Thoracic aorta (tissue), 2 donors: ENCODE measurements at regions not wholly inside any gene's neighbourhood (a gene's known extent, or its start where the extent isn't known, plus 50 kb on each side); places are given as distances from the start of the nearest gene placed in this dataset.
"Not testable (repeated sequence)": the region's sequence is repeated elsewhere in the genome, so short reads cannot be mapped to it uniquely, and the experiment has no call there.

ENCODE experiments used
- ATAC-seq: fragments of 150-250 bp; one replicate; pipeline ENCODE4 v1.8.0; 2017; ENCODE audit warnings: low read depth; ENCODE audit not compliant: insufficient number of reproducible peaks, low FRiP score
- DNase-seq: peaks from one replicate; pipeline ENCODE4 v3.0.0-alpha.2; 2020; ENCODE audit warnings: low spot score
- H3K27ac ChIP-seq, 2 donors: fragments of 200-600 bp; sonication (generic); 1 replicate in 1 of 2; 2 replicates in 1 of 2; pipeline ENCODE4 v1.5.1; 2016; ENCODE audit warnings: mild to moderate bottlenecking in 2 of 2, moderate library complexity in 2 of 2
- H3K27me3 ChIP-seq: fragments of 200-600 bp; sonication (generic); replicated peaks from 2 replicates; pipeline ENCODE4 v1.6.0; 2016; ENCODE audit warnings: mild to moderate bottlenecking; ENCODE audit not compliant: insufficient read depth
- H3K36me3 ChIP-seq: fragments of 200-600 bp; sonication (generic); one replicate; pipeline ENCODE4 v1.5.1; 2016
- H3K4me1 ChIP-seq, 2 donors: fragments of 200-600 bp; sonication (generic); 1 replicate in 1 of 2; 2 replicates in 1 of 2; pipeline versions ENCODE4 v1.5.1 to v1.6.0; 2016; ENCODE audit warnings: low read depth in 2 of 2, mild to moderate bottlenecking in 1 of 2; ENCODE audit not compliant: control insufficient read depth in 1 of 2
- H3K4me3 ChIP-seq: fragments of 200-600 bp; sonication (generic); 2 replicates; pipeline ENCODE4 v1.5.1; 2016; ENCODE audit warnings: mild to moderate bottlenecking
- H3K9me3 ChIP-seq: fragments of 200-600 bp; sonication (generic); 2 replicates; pipeline ENCODE4 v1.5.1; 2016
- TF ChIP-seq, protein P1 (sequence below): fragments of 200-600 bp; sonication (generic); IDR thresholded peaks from one replicate; pipeline ENCODE4 v1.5.1; 2019; ENCODE audit warnings: antibody characterized with exemption

DNA sequence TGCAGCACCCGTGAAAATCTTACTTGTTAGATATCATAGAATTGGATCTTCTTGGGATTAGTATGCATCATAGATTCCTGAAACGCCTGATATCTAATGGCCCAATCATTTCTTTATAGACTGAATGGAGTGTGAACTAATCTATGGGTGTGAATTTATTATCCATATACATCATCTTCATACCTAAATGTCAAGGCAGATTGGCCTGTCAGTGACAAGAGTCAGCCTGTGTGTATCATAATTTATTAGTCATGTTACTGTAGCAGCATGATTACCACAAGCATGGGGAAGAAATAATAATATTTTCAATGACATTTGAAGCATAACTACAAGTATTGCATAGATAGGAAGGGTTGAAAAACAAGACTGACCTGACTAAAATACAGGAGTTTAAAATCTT is 235.8 kb downstream of the RAP2B start:
- DNase-seq (no peak), ATAC-seq (no peak)
- Histone ChIP-seq H3K9me3 (peaks cover 8% of the 10 kb centered on the region), H3K4me3 (no peak overlapping the region), H3K27me3 (no peaks in the 10 kb centered on the region), H3K36me3 (no peaks in the 10 kb centered on the region), H3K27ac (no peak overlapping the region), H3K4me1 (peaks cover 5 to 12% of the 10 kb centered on the region in 2 donors)
- TF ChIP-seq, protein P1, sequence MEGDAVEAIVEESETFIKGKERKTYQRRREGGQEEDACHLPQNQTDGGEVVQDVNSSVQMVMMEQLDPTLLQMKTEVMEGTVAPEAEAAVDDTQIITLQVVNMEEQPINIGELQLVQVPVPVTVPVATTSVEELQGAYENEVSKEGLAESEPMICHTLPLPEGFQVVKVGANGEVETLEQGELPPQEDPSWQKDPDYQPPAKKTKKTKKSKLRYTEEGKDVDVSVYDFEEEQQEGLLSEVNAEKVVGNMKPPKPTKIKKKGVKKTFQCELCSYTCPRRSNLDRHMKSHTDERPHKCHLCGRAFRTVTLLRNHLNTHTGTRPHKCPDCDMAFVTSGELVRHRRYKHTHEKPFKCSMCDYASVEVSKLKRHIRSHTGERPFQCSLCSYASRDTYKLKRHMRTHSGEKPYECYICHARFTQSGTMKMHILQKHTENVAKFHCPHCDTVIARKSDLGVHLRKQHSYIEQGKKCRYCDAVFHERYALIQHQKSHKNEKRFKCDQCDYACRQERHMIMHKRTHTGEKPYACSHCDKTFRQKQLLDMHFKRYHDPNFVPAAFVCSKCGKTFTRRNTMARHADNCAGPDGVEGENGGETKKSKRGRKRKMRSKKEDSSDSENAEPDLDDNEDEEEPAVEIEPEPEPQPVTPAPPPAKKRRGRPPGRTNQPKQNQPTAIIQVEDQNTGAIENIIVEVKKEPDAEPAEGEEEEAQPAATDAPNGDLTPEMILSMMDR: no peak

DNA sequence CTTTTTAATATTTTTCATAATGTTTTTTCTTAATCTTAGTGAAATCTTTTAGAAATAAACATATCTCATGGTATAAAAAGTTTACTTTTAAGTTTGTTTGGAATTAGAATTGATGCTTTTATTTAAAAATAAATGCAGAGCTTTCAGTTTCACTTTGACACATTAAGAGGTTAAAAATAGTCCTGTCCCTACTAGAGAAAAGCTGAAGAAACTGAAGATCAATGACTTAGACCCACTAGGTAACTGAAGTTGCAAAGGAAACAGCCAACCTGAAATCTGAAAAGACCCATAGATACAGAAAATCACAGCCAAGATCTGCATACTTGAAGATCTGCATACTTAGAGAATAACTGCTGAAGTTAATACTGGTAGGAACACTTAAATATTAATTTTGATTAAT is 237.6 kb downstream of the RAP2B start:
- Histone ChIP-seq H3K27ac (no peak overlapping the region), H3K27me3 (no peaks in the 10 kb centered on the region), H3K36me3 (no peaks in the 10 kb centered on the region), H3K4me1 (peaks cover 5 to 12% of the 10 kb centered on the region in 2 donors), H3K4me3 (peak overlapping the region; percentile 3), H3K9me3 (no peaks in the 10 kb centered on the region)
- TF ChIP-seq, protein P1: no peak
- no peak for DNase-seq
- ATAC-seq: no peak

DNA sequence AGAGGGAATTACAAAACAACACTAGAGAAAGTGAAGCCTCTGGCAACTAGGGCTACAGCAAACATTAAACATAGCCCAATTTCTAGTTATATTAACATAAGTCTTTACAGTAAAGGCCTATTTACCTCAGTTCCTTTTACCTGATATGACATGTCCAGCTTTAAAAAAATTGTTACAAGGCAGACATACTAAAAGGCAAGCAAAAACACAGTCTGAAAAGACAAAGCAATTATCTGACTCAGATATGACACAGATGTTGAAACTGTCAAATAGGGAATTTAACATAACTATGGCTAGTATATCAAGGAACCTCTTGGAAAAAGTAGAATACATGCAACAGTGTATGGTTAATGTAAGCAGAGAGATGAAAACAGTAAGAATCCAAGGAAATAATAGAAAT is 238.6 kb downstream of the RAP2B start:
- Histone ChIP-seq H3K27me3 (no peaks in the 10 kb centered on the region), H3K9me3 (no peaks in the 10 kb centered on the region), H3K36me3 (no peaks in the 10 kb centered on the region), H3K4me1 (peaks cover 5 to 12% of the 10 kb centered on the region in 2 donors), H3K4me3 (no peak overlapping the region), H3K27ac (no peak overlapping the region)
- DNase-seq (no peak), ATAC-seq (no peak)
- TF ChIP-seq, protein P1: no peak

DNA sequence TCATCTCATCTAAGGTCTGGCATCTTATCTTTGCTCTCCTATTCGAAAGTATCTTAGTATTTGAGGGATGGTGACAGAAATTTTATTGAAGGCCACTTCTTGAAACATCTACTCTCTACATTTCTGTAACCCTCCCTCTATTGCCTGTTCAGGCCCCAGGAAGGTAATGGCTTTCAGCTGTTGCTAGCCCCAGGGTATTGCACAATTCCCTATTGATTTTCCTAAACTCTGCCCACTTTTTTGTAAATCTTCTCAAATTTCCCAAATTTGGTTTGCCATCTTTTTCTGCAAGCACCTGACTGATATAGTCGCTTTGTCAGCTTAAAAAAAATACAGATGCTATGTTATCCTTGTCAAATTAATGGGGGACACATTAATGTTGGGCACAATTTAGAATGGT is 242.1 kb downstream of the RAP2B start:
- TF ChIP-seq, protein P1: no peak
- ATAC-seq (no peak), DNase-seq (no peak)
- Histone ChIP-seq H3K4me3 (no peak overlapping the region), H3K36me3 (no peaks in the 10 kb centered on the region), H3K27me3 (no peaks in the 10 kb centered on the region), H3K9me3 (no peaks in the 10 kb centered on the region), H3K4me1 (peaks cover 2 to 10% of the 10 kb centered on the region in 2 donors), H3K27ac (no peak overlapping the region)

DNA sequence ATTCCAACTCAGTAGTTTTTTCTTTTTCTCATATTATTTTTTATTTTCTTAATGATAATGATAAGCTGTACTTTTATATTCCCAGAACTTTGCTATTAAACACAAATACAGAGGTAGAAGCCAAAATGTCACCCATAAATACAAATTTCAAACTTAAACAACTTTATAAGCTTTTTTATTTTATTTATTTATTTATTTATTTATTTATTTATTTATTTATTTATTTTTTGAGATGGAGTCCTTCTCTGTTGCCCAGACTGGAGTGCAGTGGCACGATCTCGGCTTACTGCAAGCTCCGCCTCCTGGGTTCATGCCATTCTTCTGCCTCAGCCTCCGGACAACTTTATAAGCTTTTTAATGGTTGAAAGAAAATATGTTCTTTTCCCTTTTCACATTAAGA is 243.3 kb downstream of the RAP2B start:
- H3K9me3 ChIP-seq, H3K4me1 ChIP-seq, H3K36me3 ChIP-seq, DNase-seq, H3K4me3 ChIP-seq, H3K27me3 ChIP-seq, H3K27ac ChIP-seq, ATAC-seq: not testable (repeated sequence)

DNA sequence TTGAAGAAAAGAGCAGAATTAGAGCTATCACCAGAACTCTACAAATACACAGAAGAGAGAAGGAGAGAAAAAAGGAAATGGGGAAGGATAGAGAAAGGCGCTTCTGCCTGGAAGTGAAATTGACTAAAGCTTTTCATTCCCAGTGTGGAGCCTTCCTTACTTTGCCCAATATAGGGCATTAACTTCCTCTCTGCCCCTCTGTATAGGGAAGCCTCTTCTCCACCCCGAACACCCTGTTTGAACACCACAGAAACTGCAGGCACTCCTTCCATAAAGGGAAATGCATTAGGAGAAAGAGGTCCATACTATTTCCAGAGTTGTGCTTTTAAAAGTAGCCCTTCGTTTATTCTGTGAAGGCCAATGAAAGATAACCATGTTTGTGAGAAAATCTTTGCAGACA is 248.5 kb downstream of the RAP2B start:
- DNase-seq: no peak
- TF ChIP-seq, protein P1: no peak
- ATAC-seq: no peak
- Histone ChIP-seq H3K36me3 (no peaks in the 10 kb centered on the region), H3K4me1 (no peaks in the 10 kb centered on the region), H3K27me3 (no peaks in the 10 kb centered on the region), H3K9me3 (no peaks in the 10 kb centered on the region), H3K4me3 (no peak overlapping the region), H3K27ac (no peak overlapping the region)
